ENCODE measurements at regions not wholly inside any gene's neighbourhood (a gene's known extent, or its start where the extent isn't known, plus 50 kb on each side); places are given as distances from the start of the nearest gene placed in this dataset.

- peaks cover 6% of the 10 kb centered on the region for H3K9me3 Mint-ChIP-seq
- Histone ChIP-seq H3K27me3 (no peaks in the 10 kb centered on the region), H3K36me3 (no peaks in the 10 kb centered on the region), H2AFZ (replicated peaks) (peak overlapping the region; percentile 63), H3K4me3 (no peak overlapping the region), H3K4me2 (no peak overlapping the region), H3K9me3 (ENCODE audit: low read depth) (no peaks in the 10 kb centered on the region), H3K27ac (no peak overlapping the region), H3F3A (ENCODE audit: low read depth) (no peaks in the 10 kb centered on the region), H3K79me2 (ENCODE audit: low read depth) (no peaks in the 10 kb centered on the region), H4K20me1 (ENCODE audit: low read depth) (no peaks in the 10 kb centered on the region), H3K9ac (no peak overlapping the region), H3K4me1 (peaks cover 9% of the 10 kb centered on the region)
- no peak for DNase-seq (ENCODE audit: low spot score)
- H3K27me3 Mint-ChIP-seq (ENCODE audit: insufficient read depth, low read depth): peaks cover 2% of the 10 kb centered on the region
- no peak overlapping the region for H3K4me3 Mint-ChIP-seq
- TF ChIP-seq EZH2 (IDR thresholded peaks at IDR 0.05) (no peak), EZH2phosphoT487 (IDR thresholded peaks at IDR 0.05) (no peak)
- no peak overlapping the region for H3K27ac Mint-ChIP-seq
- H3K4me1 Mint-ChIP-seq: no peaks in the 10 kb centered on the region
- H3K36me3 Mint-ChIP-seq: no peaks in the 10 kb centered on the region
Observed at GRCh38 chr9:78640728-78641127, 343.8 kb downstream of the PSAT1 start.

- H3K4me1 ChIP-seq: peaks cover 9% of the 10 kb centered on the region
- no peaks in the 10 kb centered on the region for H3K36me3 Mint-ChIP-seq
- no peak overlapping the region for H3K4me3 Mint-ChIP-seq
- no peaks in the 10 kb centered on the region for H3F3A ChIP-seq (ENCODE audit: low read depth)
- TF ChIP-seq EZH2phosphoT487 (IDR thresholded peaks at IDR 0.05) (no peak), EZH2 (IDR thresholded peaks at IDR 0.05) (no peak)
- TF ChIP-seq, protein P1, sequence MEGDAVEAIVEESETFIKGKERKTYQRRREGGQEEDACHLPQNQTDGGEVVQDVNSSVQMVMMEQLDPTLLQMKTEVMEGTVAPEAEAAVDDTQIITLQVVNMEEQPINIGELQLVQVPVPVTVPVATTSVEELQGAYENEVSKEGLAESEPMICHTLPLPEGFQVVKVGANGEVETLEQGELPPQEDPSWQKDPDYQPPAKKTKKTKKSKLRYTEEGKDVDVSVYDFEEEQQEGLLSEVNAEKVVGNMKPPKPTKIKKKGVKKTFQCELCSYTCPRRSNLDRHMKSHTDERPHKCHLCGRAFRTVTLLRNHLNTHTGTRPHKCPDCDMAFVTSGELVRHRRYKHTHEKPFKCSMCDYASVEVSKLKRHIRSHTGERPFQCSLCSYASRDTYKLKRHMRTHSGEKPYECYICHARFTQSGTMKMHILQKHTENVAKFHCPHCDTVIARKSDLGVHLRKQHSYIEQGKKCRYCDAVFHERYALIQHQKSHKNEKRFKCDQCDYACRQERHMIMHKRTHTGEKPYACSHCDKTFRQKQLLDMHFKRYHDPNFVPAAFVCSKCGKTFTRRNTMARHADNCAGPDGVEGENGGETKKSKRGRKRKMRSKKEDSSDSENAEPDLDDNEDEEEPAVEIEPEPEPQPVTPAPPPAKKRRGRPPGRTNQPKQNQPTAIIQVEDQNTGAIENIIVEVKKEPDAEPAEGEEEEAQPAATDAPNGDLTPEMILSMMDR (IDR thresholded peaks at IDR 0.05): no peak
- no peaks in the 10 kb centered on the region for H3K27me3 Mint-ChIP-seq (ENCODE audit: insufficient read depth, low read depth)
- H3K79me2 ChIP-seq (ENCODE audit: low read depth): no peaks in the 10 kb centered on the region
- no peaks in the 10 kb centered on the region for H3K4me1 Mint-ChIP-seq
- no peak overlapping the region for H3K4me3 ChIP-seq
- H3K27ac ChIP-seq: no peak overlapping the region
- H3K27me3 ChIP-seq: no peaks in the 10 kb centered on the region
- H3K4me2 ChIP-seq: no peak overlapping the region
- H4K20me1 ChIP-seq (ENCODE audit: low read depth): no peaks in the 10 kb centered on the region
- H3K27ac Mint-ChIP-seq: no peak overlapping the region
- peaks cover 15% of the 10 kb centered on the region for H3K9me3 Mint-ChIP-seq
- H2AFZ ChIP-seq (replicated peaks): no peak overlapping the region
- DNase-seq (ENCODE audit: low spot score): no peak
- peaks cover 17% of the 10 kb centered on the region for H3K9me3 ChIP-seq (ENCODE audit: low read depth)
- H3K36me3 ChIP-seq: no peaks in the 10 kb centered on the region
- no peak overlapping the region for H3K9ac ChIP-seq
Observed at GRCh38 chr9:78644359-78644758, 347.4 kb downstream of the PSAT1 start.

GRCh38 chr9:78654324-78654723 is 357.4 kb downstream of the PSAT1 start:
- H3K9me3 ChIP-seq (ENCODE audit: low read depth): no peaks in the 10 kb centered on the region
- no peak overlapping the region for H3K4me3 Mint-ChIP-seq
- no peak overlapping the region for H3K4me2 ChIP-seq
- H4K20me1 ChIP-seq (ENCODE audit: low read depth): no peaks in the 10 kb centered on the region
- H3K9ac ChIP-seq: no peak overlapping the region
- H3K27ac ChIP-seq: no peak overlapping the region
- DNase-seq (ENCODE audit: low spot score): no peak
- H3F3A ChIP-seq (ENCODE audit: low read depth): no peaks in the 10 kb centered on the region
- H3K4me1 ChIP-seq: no peaks in the 10 kb centered on the region
- no peak for TF ChIP-seq EZH2phosphoT487 (IDR thresholded peaks at IDR 0.05)
- TF ChIP-seq, protein P1 (IDR thresholded peaks at IDR 0.05): no peak
- no peak for TF ChIP-seq EZH2 (IDR thresholded peaks at IDR 0.05)
- H3K79me2 ChIP-seq (ENCODE audit: low read depth): no peaks in the 10 kb centered on the region
- no peak overlapping the region for H2AFZ ChIP-seq (replicated peaks)
- H3K27ac Mint-ChIP-seq: no peak overlapping the region
- no peaks in the 10 kb centered on the region for H3K9me3 Mint-ChIP-seq
- no peaks in the 10 kb centered on the region for H3K27me3 Mint-ChIP-seq (ENCODE audit: insufficient read depth, low read depth)
- no peaks in the 10 kb centered on the region for H3K36me3 Mint-ChIP-seq
- no peaks in the 10 kb centered on the region for H3K36me3 ChIP-seq
- H3K27me3 ChIP-seq: no peaks in the 10 kb centered on the region
- H3K4me3 ChIP-seq: no peak overlapping the region
- no peaks in the 10 kb centered on the region for H3K4me1 Mint-ChIP-seq

GRCh38 chr9:78663369-78663768 is 366.4 kb downstream of the PSAT1 start:
- no peaks in the 10 kb centered on the region for H3K4me1 ChIP-seq
- Mint-ChIP-seq H3K9me3 (peaks cover 3% of the 10 kb centered on the region), H3K27me3 (ENCODE audit: insufficient read depth, low read depth) (no peaks in the 10 kb centered on the region), H3K27ac (no peak overlapping the region), H3K36me3 (no peaks in the 10 kb centered on the region), H3K4me3 (no peak overlapping the region), H3K4me1 (no peaks in the 10 kb centered on the region)
- H3F3A ChIP-seq (ENCODE audit: low read depth): no peaks in the 10 kb centered on the region
- TF ChIP-seq EZH2phosphoT487 (IDR thresholded peaks at IDR 0.05): no peak
- no peak for TF ChIP-seq EZH2 (IDR thresholded peaks at IDR 0.05)
- TF ChIP-seq, protein P1 (IDR thresholded peaks at IDR 0.05): no peak
- no peak overlapping the region for H3K4me2 ChIP-seq
- H3K4me3 ChIP-seq: no peak overlapping the region
- H3K9me3 ChIP-seq (ENCODE audit: low read depth): no peaks in the 10 kb centered on the region
- no peak overlapping the region for H3K27ac ChIP-seq
- H4K20me1 ChIP-seq (ENCODE audit: low read depth): no peaks in the 10 kb centered on the region
- H2AFZ ChIP-seq (replicated peaks): no peak overlapping the region
- no peaks in the 10 kb centered on the region for H3K36me3 ChIP-seq
- no peaks in the 10 kb centered on the region for H3K79me2 ChIP-seq (ENCODE audit: low read depth)
- H3K27me3 ChIP-seq: no peaks in the 10 kb centered on the region
- no peak for DNase-seq (ENCODE audit: low spot score)
- no peak overlapping the region for H3K9ac ChIP-seq
